SW 1271 (cell line): ENCODE measurements at regions not wholly inside any gene's neighbourhood (a gene's known extent, or its start where the extent isn't known, plus 50 kb on each side); places are given as distances from the start of the nearest gene placed in this dataset.

Experiments used
- DNase-seq, 2 experiments: peaks; one replicate each; lab custom pipeline; 2025; lab: John Stamatoyannopoulos, UW

- DNase-seq = no peak
Observed at GRCh38 chr11:110928391-110928790, 216.2 kb upstream of the ARHGAP20 start.

GRCh38 chr11:110921742-110922521 is 209.7 kb upstream of the ARHGAP20 start:
- DNase-seq = no peak

- no peak for DNase-seq
Observed at GRCh38 chr11:110919241-110919922, 207.1 kb upstream of the ARHGAP20 start.

DNA sequence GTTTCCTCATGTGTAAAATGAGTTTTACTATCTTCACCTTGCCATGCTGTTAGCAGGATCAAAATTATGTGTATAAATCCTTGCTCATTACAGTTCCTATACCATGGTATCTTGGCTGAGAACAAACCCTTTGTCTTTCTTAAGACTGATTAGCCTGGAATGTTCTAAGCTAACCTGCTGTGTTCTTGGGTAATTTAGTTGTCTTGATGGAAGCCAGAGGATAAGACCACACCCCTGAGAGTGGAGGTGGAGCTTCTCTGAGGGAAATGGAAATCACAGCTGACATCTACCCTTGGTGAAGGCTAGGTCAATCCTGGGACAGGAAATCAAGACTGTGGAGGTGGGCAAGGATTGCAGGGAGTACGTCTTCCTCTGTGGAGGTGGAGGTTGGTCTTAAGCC is 206.1 kb upstream of the ARHGAP20 start:
- DNase-seq = no peak

DNA sequence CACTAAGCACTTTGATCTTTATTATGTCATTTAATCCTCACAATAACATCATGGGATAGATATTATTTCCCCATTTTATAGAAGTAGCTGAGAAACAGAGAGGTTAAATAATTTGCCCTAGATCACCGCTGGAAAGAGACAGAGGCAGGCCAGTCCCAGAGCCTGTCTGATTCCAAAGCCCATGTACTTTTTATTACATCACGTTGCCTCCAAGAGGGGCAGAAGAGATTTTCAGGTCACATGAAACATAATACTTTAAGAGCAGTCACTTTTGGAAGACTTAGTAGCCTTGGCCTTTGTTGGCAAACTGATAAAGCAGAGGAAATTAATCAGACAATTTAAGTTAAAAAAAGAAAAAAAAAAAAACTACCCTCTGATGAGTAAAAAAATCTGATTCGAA is 200.2 kb upstream of the ARHGAP20 start:
- no peak for DNase-seq

DNA sequence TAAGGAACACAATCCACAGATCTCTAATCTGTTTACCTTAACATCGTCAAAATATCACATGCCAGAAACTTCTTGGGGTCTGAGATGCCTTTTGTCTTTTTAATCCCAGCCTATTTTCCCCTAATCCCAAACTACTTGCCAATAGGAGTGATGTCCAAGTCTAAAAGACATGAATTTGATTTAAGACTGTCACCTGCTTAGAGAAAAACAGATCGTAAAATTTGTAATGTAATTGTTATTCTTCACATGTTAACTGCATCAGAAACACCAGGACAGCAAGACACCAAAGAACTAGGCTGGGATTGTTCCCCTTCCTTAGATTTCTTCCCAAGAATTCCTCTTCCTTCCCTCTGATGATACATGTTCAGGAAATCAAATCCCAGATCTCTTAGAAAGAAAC is 198.1 kb upstream of the ARHGAP20 start:
- DNase-seq = no peak

- no peak for DNase-seq
Observed at GRCh38 chr11:110909336-110909735, 197.1 kb upstream of the ARHGAP20 start.

GRCh38 chr11:110908401-110909105 is 196.3 kb upstream of the ARHGAP20 start:
- no peak for DNase-seq

DNA sequence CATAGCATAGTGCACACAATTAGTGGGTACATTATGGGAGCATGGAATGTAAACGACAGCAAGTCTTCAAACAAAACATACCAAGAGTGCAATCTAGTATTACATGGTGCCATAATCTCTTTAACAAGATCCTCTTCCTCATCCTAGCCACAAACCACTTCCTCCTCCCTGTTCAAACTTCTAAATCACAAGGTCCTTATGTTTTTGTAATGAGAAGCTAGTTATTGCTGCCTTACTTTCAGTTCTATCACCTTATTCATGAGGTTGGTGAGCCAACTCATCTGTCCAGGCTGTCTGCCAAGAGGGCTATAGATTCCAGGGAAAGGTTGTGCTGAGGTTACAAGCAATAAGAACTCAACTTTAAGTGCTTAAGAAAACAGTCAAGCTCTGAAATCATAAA is 195.4 kb upstream of the ARHGAP20 start:
- peak in 1 of 2 experiments; percentile 42 for DNase-seq

DNA sequence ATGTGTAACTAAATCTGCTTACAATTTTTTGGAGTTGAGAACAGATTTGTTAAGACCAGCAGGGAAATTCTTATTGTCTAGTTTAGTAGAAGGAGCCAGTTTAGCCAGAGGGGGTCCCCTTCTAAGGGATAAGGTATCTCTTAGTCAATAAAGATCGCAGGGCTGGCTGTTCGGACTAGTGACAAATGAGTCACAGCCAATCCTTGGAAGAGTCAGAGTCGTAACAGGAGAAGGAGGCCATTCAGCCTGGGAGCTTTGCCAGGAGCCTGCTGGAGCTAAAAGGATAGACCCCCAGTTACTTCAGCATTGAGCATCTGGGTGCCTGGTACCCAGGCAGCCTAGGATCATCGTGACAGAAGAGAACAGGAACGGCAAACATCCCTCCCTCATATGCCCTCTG is 191.6 kb upstream of the ARHGAP20 start:
- DNase-seq = no peak

- no peak for DNase-seq
Observed at GRCh38 chr11:110903378-110903777, 191.1 kb upstream of the ARHGAP20 start.

DNA sequence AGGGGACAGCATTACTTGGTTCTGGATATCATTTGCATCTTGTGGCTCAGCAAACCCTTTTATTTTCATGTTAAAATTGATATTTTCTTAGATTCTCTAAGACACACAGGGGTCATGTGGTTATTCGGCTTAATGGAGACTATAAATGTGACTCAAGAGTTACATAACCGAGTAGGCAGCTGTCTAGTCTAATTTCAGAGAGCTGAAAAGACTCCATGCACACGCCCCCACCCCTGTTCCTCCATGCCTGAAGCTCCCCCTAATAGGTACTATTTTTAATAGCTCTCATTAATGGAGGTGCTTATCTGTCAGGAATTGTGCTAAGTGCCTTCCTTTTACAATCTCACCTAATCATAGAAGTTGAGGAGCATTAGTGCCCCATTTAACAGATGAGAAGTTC is 189.2 kb upstream of the ARHGAP20 start:
- no peak for DNase-seq

GRCh38 chr11:110900426-110900825 is 188.2 kb upstream of the ARHGAP20 start:
- no peak for DNase-seq

- DNase-seq = no peak
Observed at GRCh38 chr11:110897035-110897434, 184.8 kb upstream of the ARHGAP20 start.

DNA sequence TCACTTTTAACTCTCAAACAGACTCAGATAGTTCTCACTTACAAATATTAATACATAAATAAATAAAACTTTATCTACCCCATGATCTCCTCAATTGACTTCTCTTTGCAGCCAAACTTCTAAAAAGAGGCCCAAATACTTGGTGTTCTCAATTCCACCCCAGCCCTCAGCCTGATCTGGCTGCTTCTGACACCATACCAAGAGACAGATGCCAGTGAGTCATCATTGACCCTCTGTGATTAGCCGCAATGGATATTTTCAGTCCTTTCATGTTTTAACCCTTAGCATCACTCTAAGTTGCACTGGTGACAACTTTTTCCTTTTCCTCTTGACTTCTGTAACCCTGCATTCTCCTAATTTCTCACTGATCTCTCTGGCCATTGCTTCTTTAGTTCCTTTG is 184.1 kb upstream of the ARHGAP20 start:
- no peak for DNase-seq

DNA sequence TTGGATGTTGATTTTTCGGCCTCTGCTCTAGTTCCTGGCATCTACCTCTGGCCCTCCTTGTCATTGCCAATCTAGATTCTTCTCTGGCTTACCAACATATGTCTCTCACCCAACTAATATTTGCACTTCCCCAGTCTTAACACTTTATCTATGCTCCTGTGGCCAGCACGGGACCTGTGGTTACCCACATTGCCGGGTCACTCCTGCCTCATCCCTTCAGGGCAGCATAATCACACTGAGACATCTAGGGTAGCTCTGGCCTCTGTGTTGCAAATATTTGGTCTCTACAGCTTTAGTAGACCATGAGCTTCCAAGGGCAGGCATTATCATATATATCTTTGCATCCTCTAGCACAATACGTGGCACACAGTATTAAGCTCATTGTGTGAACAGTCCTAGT is 182.0 kb upstream of the ARHGAP20 start:
- DNase-seq = no peak

GRCh38 chr11:110892741-110893285 is 180.6 kb upstream of the ARHGAP20 start:
- no peak for DNase-seq

DNA sequence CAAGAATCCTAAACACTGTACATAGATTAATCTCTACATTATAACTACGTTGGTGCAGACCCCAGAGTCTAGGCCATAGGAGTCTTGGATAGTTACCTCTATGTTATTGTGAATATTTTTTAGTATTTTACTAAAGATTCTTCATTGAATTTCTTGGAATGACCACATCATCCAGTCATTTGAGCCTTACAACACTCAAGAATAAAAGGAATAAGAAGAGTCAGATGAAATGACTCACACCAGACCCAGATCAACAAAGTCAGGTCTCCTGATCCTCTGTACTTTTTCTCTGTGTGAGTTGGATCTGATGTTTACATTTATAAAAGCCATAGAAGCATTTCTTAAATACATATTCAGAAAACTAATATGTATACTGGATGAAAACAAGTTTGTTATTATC is 179.2 kb upstream of the ARHGAP20 start:
- DNase-seq = no peak

DNA sequence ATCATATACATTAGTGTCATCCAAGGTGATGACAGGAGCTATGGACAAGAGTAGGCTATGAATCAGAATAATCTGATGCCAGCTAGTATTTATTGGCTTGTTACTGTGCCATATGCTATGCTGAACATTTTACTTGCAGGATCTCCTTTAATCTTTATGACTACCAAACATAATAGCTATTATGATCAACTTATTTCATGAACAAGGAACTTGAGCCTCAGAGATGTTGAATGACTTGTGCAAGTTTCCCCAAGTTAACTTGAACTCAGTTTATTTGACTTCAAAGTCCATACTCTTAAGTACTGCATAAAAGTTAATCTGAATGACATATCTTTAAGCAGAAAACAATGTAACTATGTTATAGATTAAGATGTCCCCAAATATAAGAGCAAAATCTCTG is 178.8 kb upstream of the ARHGAP20 start:
- no peak for DNase-seq

DNA sequence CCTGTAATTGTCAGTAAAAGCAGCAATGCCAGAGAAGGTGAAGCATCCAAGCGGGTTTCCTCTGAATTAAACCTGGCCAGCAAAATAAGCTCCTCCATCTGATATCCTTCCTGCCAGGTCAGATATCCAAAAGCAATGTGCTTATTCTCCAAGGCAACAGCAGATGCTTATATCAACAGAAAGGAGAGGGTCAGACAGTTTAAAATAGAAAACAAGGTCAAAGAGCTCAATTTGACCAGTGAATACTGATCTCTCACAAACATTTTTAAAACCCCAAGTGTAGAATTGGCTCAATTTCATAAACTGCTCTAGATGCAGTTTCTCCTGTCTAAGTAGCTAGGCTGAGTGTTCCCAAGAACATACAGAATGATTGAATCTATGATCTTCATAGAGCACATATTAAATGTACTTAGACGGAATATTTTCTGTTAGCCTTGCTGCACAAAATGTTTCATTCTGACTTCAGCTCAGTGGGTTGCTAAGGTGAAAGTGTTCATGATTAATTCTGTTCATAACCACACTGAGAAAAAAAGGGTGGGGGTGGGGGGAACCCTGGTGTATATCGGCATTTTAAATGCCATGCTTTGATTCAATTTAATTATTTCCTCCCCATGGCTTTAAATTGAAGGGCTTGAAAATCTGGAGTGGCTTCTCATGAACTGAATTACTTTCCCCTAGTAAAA is 174.2 kb upstream of the ARHGAP20 start:
- DNase-seq = no peak

GRCh38 chr11:110883256-110883655 is 171.0 kb upstream of the ARHGAP20 start:
- DNase-seq = no peak

GRCh38 chr11:110878513-110878912 is 166.3 kb upstream of the ARHGAP20 start:
- DNase-seq = no peak
